ENCODE measurements at regions not wholly inside any gene's neighbourhood (a gene's known extent, or its start where the extent isn't known, plus 50 kb on each side); places are given as distances from the start of the nearest gene placed in this dataset.

DNA sequence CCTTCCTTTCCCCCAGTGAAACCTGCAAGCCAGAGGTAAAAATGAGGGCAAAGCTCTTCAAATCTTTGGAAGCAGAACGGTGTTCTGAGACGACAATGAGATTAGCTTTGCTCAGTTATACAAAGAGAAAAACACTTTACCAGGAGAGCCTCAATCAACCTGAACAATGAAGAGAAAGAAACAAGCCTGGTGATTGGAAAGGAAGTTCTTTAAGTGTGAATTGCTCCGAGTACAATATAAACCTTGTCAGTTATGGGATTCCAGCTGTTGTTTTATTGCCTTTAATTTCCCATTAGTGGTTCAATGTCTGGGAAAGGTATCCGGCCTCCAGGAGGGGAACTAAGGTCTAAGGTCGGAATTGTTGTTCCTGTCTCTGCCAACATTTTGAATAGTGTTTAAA is 901.6 kb downstream of the EPHA4 start:
- Histone ChIP-seq H3K36me3 (ENCODE audit: control insufficient read depth, insufficient read depth, low read length) (no peaks in the 10 kb centered on the region), H3K27ac (ENCODE audit: low read length) (no peak overlapping the region), H3K27me3 (ENCODE audit: control insufficient read depth, insufficient read depth, low read length) (no peaks in the 10 kb centered on the region), H3K9me3 (ENCODE audit: control insufficient read depth, insufficient read depth, low read length) (no peaks in the 10 kb centered on the region), H3K4me1 (ENCODE audit: control insufficient read depth, insufficient read depth, low read length) (no peaks in the 10 kb centered on the region), H3K4me3 (ENCODE audit: low read length) (no peak overlapping the region)
- no peak for DNase-seq (ENCODE audit: low read depth, low spot score)
- no CpG with 5 or more reads among the region's 5 CpGs for whole genome bisulfite sequencing (ENCODE audit: insufficient coverage, insufficient read length)

DNA sequence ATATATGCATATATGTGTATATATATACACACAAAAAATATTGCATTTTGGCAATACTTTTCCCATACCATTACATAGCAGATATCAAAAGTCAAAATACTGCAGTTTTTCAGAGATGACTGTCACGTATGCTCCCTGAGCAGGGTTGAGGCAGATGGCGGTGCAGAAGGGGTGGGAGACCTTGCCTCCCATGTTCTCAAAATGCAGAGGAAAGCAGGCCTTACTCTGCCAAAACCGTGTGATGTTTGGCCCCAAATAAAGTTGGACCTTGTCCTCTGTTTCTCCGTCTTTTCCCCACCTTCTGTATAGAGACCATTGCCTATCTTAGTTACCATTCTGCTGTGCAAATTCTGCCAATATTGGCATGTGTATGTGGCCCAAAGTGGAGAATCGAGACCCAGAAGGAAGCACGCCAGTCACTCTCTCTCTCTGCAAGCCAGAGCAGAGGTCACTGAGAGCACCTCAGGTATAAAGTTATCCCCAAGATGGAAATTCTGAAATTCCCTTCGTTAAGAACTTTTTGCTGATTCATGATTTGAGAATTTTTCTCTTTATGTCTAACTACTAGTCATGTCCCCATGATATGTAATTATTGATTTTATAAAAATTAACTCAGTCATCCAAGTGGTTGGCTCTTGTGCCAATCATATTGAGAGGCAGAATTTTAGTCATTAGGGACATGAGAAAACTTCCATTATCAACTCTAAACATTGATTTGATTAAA is 898.8 kb downstream of the EPHA4 start:
- H3K4me3 ChIP-seq (ENCODE audit: low read length): no peak overlapping the region
- no peak overlapping the region for H3K27ac ChIP-seq (ENCODE audit: low read length)

DNA sequence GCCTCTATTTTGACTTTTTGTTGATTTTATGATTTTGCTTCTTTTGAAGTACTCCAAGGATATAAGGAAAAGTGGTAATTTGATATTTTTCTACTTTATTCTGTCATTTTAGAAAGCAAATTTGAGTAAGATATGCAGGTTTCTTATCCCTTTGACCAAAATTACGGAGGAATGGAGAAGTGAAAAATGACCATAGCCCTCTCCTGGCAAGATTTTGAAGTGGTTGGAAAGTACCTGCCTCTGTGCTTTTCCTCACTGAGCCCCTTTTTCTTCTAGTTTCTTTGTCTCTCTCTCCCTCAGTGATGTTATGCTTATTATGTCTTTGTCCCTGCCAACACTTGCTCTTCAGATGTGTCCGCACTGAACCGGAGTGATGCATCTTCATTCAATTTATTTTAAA is 898.1 kb downstream of the EPHA4 start:
- no peak overlapping the region for H3K27ac ChIP-seq (ENCODE audit: low read length)
- no CpG with 5 or more reads among the region's 3 CpGs for WGBS (ENCODE audit: insufficient coverage, insufficient read length)
- H3K4me1 ChIP-seq (ENCODE audit: control insufficient read depth, insufficient read depth, low read length): no peaks in the 10 kb centered on the region
- DNase-seq (ENCODE audit: low read depth, low spot score): no peak
- no peak overlapping the region for H3K4me3 ChIP-seq (ENCODE audit: low read length)
- H3K36me3 ChIP-seq (ENCODE audit: control insufficient read depth, insufficient read depth, low read length): no peaks in the 10 kb centered on the region
- H3K27me3 ChIP-seq (ENCODE audit: control insufficient read depth, insufficient read depth, low read length): no peaks in the 10 kb centered on the region
- H3K9me3 ChIP-seq (ENCODE audit: control insufficient read depth, insufficient read depth, low read length): no peaks in the 10 kb centered on the region

More for the DNA sequence above, 898.8 kb downstream of the EPHA4 start:
- DNase-seq (ENCODE audit: low read depth, low spot score): no peak
- H3K4me1 ChIP-seq (ENCODE audit: control insufficient read depth, insufficient read depth, low read length): no peaks in the 10 kb centered on the region
- WGBS (ENCODE audit: insufficient coverage, insufficient read length): no CpG with 5 or more reads among the region's 7 CpGs
- no peaks in the 10 kb centered on the region for H3K36me3 ChIP-seq (ENCODE audit: control insufficient read depth, insufficient read depth, low read length)
- no peaks in the 10 kb centered on the region for H3K27me3 ChIP-seq (ENCODE audit: control insufficient read depth, insufficient read depth, low read length)
- H3K9me3 ChIP-seq (ENCODE audit: control insufficient read depth, insufficient read depth, low read length): no peaks in the 10 kb centered on the region

DNA sequence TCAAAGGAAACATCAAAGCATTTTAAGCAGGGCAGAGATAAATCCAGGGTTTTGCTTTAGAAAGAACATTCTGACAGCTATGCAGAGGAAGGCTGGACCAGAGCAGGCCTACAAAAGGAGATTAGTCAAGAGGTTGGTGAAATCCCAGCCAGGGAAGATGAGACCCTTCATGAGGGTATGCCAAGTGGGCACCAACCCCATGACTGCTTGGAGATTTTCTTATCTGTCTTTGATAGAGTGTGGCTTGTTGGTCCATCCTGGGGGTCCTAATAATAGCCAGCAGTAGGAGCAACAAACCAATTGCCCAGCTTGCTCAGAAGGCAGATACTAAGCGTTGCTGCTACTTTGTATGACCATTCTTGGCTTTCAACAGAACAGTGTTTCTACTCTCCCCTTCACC is 895.4 kb downstream of the EPHA4 start:
- Histone ChIP-seq H3K27me3 (ENCODE audit: control insufficient read depth, insufficient read depth, low read length) (no peaks in the 10 kb centered on the region), H3K36me3 (ENCODE audit: control insufficient read depth, insufficient read depth, low read length) (no peaks in the 10 kb centered on the region), H3K9me3 (ENCODE audit: control insufficient read depth, insufficient read depth, low read length) (no peaks in the 10 kb centered on the region), H3K4me1 (ENCODE audit: control insufficient read depth, insufficient read depth, low read length) (no peaks in the 10 kb centered on the region), H3K27ac (ENCODE audit: low read length) (no peak overlapping the region), H3K4me3 (ENCODE audit: low read length) (no peak overlapping the region)
- WGBS (ENCODE audit: insufficient coverage, insufficient read length): no CpG with 5 or more reads among the region's 1 CpG
- DNase-seq (ENCODE audit: low read depth, low spot score): no peak

DNA sequence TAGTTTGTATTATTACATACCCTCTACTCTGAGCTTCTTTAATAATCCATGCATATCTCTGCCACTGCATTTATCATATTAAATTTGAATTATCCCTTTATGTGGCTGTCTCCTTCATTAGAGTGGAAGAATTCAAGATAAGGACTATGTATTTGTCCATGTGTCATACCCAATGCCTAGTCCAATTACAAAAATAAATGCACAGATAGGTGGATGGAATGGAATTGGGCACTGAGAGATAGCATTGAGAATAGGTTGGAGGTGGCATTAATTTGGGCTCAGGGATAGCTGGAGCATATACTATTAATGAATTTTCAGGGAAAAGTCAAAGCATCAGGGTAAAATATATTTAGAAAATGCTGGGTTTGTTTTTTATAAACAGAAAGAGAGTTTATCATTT is 893.2 kb downstream of the EPHA4 start:
- Histone ChIP-seq H3K4me3 (ENCODE audit: low read length) (no peak overlapping the region), H3K27me3 (ENCODE audit: control insufficient read depth, insufficient read depth, low read length) (no peaks in the 10 kb centered on the region), H3K36me3 (ENCODE audit: control insufficient read depth, insufficient read depth, low read length) (no peaks in the 10 kb centered on the region), H3K9me3 (ENCODE audit: control insufficient read depth, insufficient read depth, low read length) (no peaks in the 10 kb centered on the region), H3K27ac (ENCODE audit: low read length) (no peak overlapping the region), H3K4me1 (ENCODE audit: control insufficient read depth, insufficient read depth, low read length) (no peaks in the 10 kb centered on the region)
- DNase-seq (ENCODE audit: low read depth, low spot score): no peak

DNA sequence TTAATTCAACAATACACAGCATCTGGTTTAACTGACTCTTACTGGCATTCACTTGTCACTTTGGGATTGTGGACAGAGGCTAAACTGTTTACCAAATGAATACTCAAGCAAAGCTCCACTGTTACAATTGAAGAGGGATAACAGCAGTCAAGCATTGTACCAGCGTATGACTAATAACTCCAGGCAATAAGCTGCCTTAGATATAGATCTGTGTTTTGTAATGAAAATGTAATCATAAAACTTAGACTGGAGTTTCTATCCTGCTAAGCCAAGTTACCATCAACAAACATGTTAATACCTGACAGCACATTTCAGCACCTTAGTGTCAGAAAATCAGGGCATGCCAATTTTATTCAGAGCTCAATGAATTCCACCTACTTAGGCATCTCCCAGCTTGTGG is 889.5 kb downstream of the EPHA4 start:
- Histone ChIP-seq H3K4me3 (ENCODE audit: low read length) (no peak overlapping the region), H3K27ac (ENCODE audit: low read length) (no peak overlapping the region), H3K36me3 (ENCODE audit: control insufficient read depth, insufficient read depth, low read length) (no peaks in the 10 kb centered on the region), H3K4me1 (ENCODE audit: control insufficient read depth, insufficient read depth, low read length) (no peaks in the 10 kb centered on the region), H3K9me3 (ENCODE audit: control insufficient read depth, insufficient read depth, low read length) (no peaks in the 10 kb centered on the region), H3K27me3 (ENCODE audit: control insufficient read depth, insufficient read depth, low read length) (no peaks in the 10 kb centered on the region)
- DNase-seq (ENCODE audit: low read depth, low spot score): no peak
- no CpG with 5 or more reads among the region's 1 CpG for WGBS (ENCODE audit: insufficient coverage, insufficient read length)

DNA sequence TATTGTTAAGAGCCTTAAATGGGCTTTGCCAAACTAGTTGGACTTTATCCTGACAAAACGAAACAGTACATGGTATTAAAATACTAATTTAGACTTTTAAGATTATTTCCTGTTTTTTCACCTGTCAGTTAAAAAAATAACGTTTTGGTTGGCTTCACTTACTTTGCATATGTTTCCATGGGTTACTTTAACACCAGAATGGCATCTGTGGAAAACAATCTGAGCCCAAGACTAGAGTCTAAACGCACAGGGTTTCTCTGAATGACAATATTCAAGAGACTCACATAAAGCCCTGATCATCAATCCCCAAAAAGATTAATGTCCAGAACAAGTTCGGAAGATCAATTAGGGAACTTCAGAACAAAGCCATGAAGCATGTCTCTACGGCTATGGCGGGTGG is 888.0 kb downstream of the EPHA4 start:
- WGBS (ENCODE audit: insufficient coverage, insufficient read length): no CpG with 5 or more reads among the region's 6 CpGs
- DNase-seq (ENCODE audit: low read depth, low spot score): no peak
- Histone ChIP-seq H3K9me3 (ENCODE audit: control insufficient read depth, insufficient read depth, low read length) (no peaks in the 10 kb centered on the region), H3K36me3 (ENCODE audit: control insufficient read depth, insufficient read depth, low read length) (no peaks in the 10 kb centered on the region), H3K4me1 (ENCODE audit: control insufficient read depth, insufficient read depth, low read length) (no peaks in the 10 kb centered on the region), H3K27me3 (ENCODE audit: control insufficient read depth, insufficient read depth, low read length) (no peaks in the 10 kb centered on the region), H3K27ac (ENCODE audit: low read length) (no peak overlapping the region), H3K4me3 (ENCODE audit: low read length) (no peak overlapping the region)

DNA sequence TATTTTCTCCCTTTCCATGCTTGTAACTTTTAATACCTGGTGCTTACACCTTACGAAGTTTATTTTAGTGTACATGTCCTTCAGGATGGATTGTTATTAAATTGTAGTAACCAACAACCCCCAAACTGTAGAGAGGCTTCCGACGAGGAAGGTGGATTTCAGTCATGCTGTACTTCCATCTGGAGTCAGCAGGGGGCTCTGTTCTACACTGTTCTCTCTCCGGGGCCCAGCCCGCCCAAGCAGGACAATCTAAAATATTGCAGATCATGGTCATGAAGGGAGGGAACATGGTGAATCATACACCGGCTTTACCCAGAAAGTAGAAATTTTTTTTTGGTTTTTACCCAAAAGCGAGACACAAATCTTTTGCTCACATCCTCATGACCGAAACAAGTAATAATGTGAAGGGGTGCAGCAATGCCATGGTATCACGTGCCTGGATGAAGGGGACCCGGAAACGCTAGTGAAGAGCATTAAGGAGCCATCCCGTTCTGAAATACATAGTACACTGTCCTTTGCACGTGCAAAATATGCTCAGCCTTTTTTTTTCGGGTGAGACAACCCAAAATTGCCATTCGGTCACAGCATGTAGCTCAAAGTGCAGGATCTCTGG is 884.8 kb downstream of the EPHA4 start:
- H3K27ac ChIP-seq (ENCODE audit: low read length): no peak overlapping the region
- H3K9me3 ChIP-seq (ENCODE audit: control insufficient read depth, insufficient read depth, low read length): no peaks in the 10 kb centered on the region
- H3K4me1 ChIP-seq (ENCODE audit: control insufficient read depth, insufficient read depth, low read length): no peaks in the 10 kb centered on the region
- DNase-seq (ENCODE audit: low read depth, low spot score): peak; percentile 13
- H3K36me3 ChIP-seq (ENCODE audit: control insufficient read depth, insufficient read depth, low read length): no peaks in the 10 kb centered on the region
- H3K27me3 ChIP-seq (ENCODE audit: control insufficient read depth, insufficient read depth, low read length): no peaks in the 10 kb centered on the region
- no CpG with 5 or more reads among the region's 15 CpGs for WGBS (ENCODE audit: insufficient coverage, insufficient read length)
- H3K4me3 ChIP-seq (ENCODE audit: low read length): no peak overlapping the region

DNA sequence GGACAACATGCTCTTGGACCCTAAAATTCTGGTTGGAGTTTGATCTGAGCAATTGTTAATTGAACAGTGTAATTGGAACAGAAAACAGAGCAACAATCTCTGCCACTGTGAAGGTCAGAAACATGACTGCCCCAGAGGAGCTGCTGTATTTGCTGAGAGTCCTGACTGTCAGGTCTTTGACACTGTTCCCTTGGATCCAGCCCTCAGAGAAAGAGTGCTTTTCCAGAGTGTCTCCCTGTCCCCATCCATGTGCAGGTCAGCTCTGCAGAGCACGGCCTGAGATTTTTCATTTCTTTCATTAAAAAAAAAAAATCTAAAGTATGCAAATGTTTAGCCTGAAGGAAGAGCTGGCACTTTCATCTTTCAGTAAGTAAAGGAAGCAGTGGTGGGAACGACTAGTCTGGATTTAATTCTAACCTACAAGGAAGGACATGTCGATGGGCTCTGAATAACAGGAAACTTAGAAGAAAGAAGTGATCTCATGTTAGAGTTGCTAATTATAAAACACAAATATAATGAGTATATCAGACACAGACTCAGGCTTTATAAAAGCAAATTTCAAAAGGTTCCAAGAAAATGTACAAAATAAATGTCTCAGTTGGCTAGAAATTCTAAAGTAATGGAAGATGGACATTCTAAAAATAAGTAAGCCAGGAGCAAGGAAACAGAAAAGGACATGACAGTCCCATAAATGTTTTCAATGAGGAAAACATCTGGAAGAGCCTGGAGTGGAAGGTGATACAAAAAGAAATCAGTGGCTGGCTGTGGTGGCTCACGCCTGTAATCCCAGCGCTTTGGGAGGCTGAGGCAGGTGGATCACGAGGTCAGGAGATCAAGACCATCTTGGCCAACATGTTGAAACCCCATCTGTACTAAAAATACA is 876.5 kb downstream of the EPHA4 start:
- no peak for DNase-seq (ENCODE audit: low read depth, low spot score)
- Histone ChIP-seq H3K36me3 (ENCODE audit: control insufficient read depth, insufficient read depth, low read length) (no peaks in the 10 kb centered on the region), H3K27ac (ENCODE audit: low read length) (no peak overlapping the region), H3K4me3 (ENCODE audit: low read length) (no peak overlapping the region), H3K4me1 (ENCODE audit: control insufficient read depth, insufficient read depth, low read length) (no peaks in the 10 kb centered on the region), H3K27me3 (ENCODE audit: control insufficient read depth, insufficient read depth, low read length) (no peaks in the 10 kb centered on the region), H3K9me3 (ENCODE audit: control insufficient read depth, insufficient read depth, low read length) (no peaks in the 10 kb centered on the region)
- WGBS (ENCODE audit: insufficient coverage, insufficient read length): no CpG with 5 or more reads among the region's 6 CpGs

DNA sequence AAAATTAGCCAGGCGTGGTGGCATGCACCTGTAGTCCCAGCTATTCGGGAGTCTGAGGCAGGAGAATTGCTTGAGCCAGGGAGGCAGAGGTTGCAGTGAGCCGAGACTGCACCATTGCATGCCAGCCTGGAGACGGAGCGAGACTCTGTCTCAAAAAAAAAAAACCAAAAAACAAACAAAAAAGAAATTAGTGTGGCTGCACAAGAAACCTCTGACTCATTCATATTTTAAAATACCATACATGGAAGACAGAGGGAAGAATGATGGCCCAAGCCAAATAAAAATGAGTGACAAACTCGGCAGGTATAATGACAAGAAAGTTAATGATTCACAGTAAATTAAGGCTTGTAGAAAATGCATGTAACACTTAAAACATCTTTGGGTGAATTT is 875.8 kb downstream of the EPHA4 start:
- no CpG with 5 or more reads among the region's 6 CpGs for WGBS (ENCODE audit: insufficient coverage, insufficient read length)
- no peak for DNase-seq (ENCODE audit: low read depth, low spot score)
- no peaks in the 10 kb centered on the region for H3K36me3 ChIP-seq (ENCODE audit: control insufficient read depth, insufficient read depth, low read length)
- no peak overlapping the region for H3K27ac ChIP-seq (ENCODE audit: low read length)
- H3K27me3 ChIP-seq (ENCODE audit: control insufficient read depth, insufficient read depth, low read length): no peaks in the 10 kb centered on the region
- no peak overlapping the region for H3K4me3 ChIP-seq (ENCODE audit: low read length)
- no peaks in the 10 kb centered on the region for H3K4me1 ChIP-seq (ENCODE audit: control insufficient read depth, insufficient read depth, low read length)
- H3K9me3 ChIP-seq (ENCODE audit: control insufficient read depth, insufficient read depth, low read length): no peaks in the 10 kb centered on the region
